Thyroid gland (tissue), 4 donors: ENCODE measurements at regions not wholly inside any gene's neighbourhood (a gene's known extent, or its start where the extent isn't known, plus 50 kb on each side); places are given as distances from the start of the nearest gene placed in this dataset.
"Not testable (repeated sequence)": the region's sequence is repeated elsewhere in the genome, so short reads cannot be mapped to it uniquely, and the experiment has no call there.

Experiments used
- CTCF ChIP-seq, 6 experiments: fragments of 200-600 bp in 3 of 6; fragments of 450-650 bp in 3 of 6; sonication (generic) in 3 of 6; IDR thresholded peaks; one replicate each; pipeline ENCODE4 v1.5.1; 2016 to 2019; ENCODE audit warnings: antibody characterized with exemption in 6 of 6, mild to moderate bottlenecking in 2 of 6, inconsistent platforms in 1 of 6, moderate library complexity in 1 of 6
- POLR2A ChIP-seq, 2 donors: fragments of 450-650 bp; IDR thresholded peaks; one replicate each; pipeline ENCODE4 v1.6.1; 2017; ENCODE audit warnings: antibody characterized with exemption in 2 of 2, mild to moderate bottlenecking in 2 of 2, moderate library complexity in 1 of 2

GRCh38 chr6:141869509-141869908 lies 263.2 kb upstream of the GJE1 start:
- not testable (repeated sequence) for TF ChIP-seq CTCF, POLR2A (IDR thresholded peaks at IDR 0.05)
